ENCODE measurements at regions not wholly inside any gene's neighbourhood (a gene's known extent, or its start where the extent isn't known, plus 50 kb on each side); places are given as distances from the start of the nearest gene placed in this dataset.

- H3K4me3 ChIP-seq (ENCODE audit: low read depth, low read length), result no peak overlapping the region
- TF ChIP-seq CTCF (IDR thresholded peaks at IDR 0.05; ENCODE audit: borderline replicate concordance, insufficient read depth, low read depth, low read length), result no peak
Measured at GRCh38 chr1:229964281-229964680, 102.8 kb upstream of the GALNT2 start.

GRCh38 chr1:229970714-229971113, 96.3 kb upstream of the GALNT2 start:
- no peak for TF ChIP-seq CTCF (IDR thresholded peaks at IDR 0.05; ENCODE audit: borderline replicate concordance, insufficient read depth, low read depth, low read length)

GRCh38 chr1:229971141-229971540, 95.9 kb upstream of the GALNT2 start:
- TF ChIP-seq CTCF (IDR thresholded peaks at IDR 0.05; ENCODE audit: borderline replicate concordance, insufficient read depth, low read depth, low read length), result no peak
- H3K4me3 ChIP-seq (ENCODE audit: low read depth, low read length), result no peak overlapping the region

More at GRCh38 chr1:229970714-229971113, 96.3 kb upstream of the GALNT2 start:
- H3K4me3 ChIP-seq (ENCODE audit: low read depth, low read length), result no peak overlapping the region

- peak; percentile 48; the same call in 1 of the 2 replicates for TF ChIP-seq CTCF (IDR thresholded peaks at IDR 0.05; ENCODE audit: borderline replicate concordance, insufficient read depth, low read depth, low read length)
- H3K4me3 ChIP-seq (ENCODE audit: low read depth, low read length), result no peak overlapping the region
Measured at GRCh38 chr1:229972600-229973296, 94.3 kb upstream of the GALNT2 start.

- no peak overlapping the region for H3K4me3 ChIP-seq (ENCODE audit: low read depth, low read length)
- TF ChIP-seq CTCF (IDR thresholded peaks at IDR 0.05; ENCODE audit: borderline replicate concordance, insufficient read depth, low read depth, low read length), result no peak
Measured at GRCh38 chr1:229973297-229973612, 93.8 kb upstream of the GALNT2 start.

- H3K4me3 ChIP-seq (ENCODE audit: low read depth, low read length), result no peak overlapping the region
- no peak for TF ChIP-seq CTCF (IDR thresholded peaks at IDR 0.05; ENCODE audit: borderline replicate concordance, insufficient read depth, low read depth, low read length)
Measured at GRCh38 chr1:229975047-229975446, 92.0 kb upstream of the GALNT2 start.

- no peak overlapping the region for H3K4me3 ChIP-seq (ENCODE audit: low read depth, low read length)
- TF ChIP-seq CTCF (IDR thresholded peaks at IDR 0.05; ENCODE audit: borderline replicate concordance, insufficient read depth, low read depth, low read length), result no peak
Measured at GRCh38 chr1:229980009-229980408, 87.0 kb upstream of the GALNT2 start.
